CD4-positive, alpha-beta memory T cell (primary cell): ENCODE measurements at regions not wholly inside any gene's neighbourhood (a gene's known extent, or its start where the extent isn't known, plus 50 kb on each side); places are given as distances from the start of the nearest gene placed in this dataset.

Experiments
- CTCF ChIA-PET: fragments of 350-600 bp; sonication (Branson Sonifier 250); formaldehyde crosslinking; loops from one replicate; lab custom pipeline; 2021; ENCODE audit warnings: inconsistent platforms; ENCODE audit not compliant: partially characterized antibody; lab: Charles Lee
- POLR2A ChIA-PET: fragments of 350-600 bp; sonication (Branson Sonifier 250); formaldehyde crosslinking; loops from one replicate; lab custom pipeline; 2021; ENCODE audit not compliant: partially characterized antibody; lab: Charles Lee
- DNase-seq, 5 donors: peaks; one replicate each; pipeline versions ENCODE4 v3.0.0 to v3.0.0-alpha.2; 2020 to 2022; ENCODE audit warnings: mixed read lengths in 1 of 5
- H3K27ac ChIP-seq: one replicate; pipeline ENCODE4 v1.7.0; 2013; ENCODE audit warnings: low read depth, low read length
- H3K27me3 ChIP-seq: 2 replicates; pipeline ENCODE4 v1.7.0; 2013; ENCODE audit warnings: mild to moderate bottlenecking, low read length, moderate library complexity; ENCODE audit not compliant: insufficient read depth
- H3K36me3 ChIP-seq: 2 replicates; pipeline ENCODE4 v1.7.0; 2013; ENCODE audit warnings: mild to moderate bottlenecking, low read length, moderate library complexity; ENCODE audit not compliant: insufficient read depth
- H3K4me1 ChIP-seq: 2 replicates; pipeline ENCODE4 v1.7.0; 2013; ENCODE audit warnings: mild to moderate bottlenecking, low read length, moderate library complexity; ENCODE audit not compliant: insufficient read depth
- H3K4me3 ChIP-seq, 2 donors: one replicate each; pipeline ENCODE4 v1.7.0; 2013; ENCODE audit warnings: low read length in 2 of 2, mild to moderate bottlenecking in 1 of 2
- H3K9me3 ChIP-seq, 2 donors: one replicate each; pipeline ENCODE4 v1.7.0; 2013; ENCODE audit warnings: low read length in 2 of 2, control low read depth in 1 of 2; ENCODE audit not compliant: control insufficient read depth in 1 of 2
- H3K27ac Mint-ChIP-seq, 7 donors: one replicate each; pipeline ENCODE4 v1.8.0; 2020 to 2021; ENCODE audit warnings: mixed read lengths in 7 of 7, mild to moderate bottlenecking in 6 of 7, inconsistent platforms in 3 of 7, moderate library complexity in 3 of 7
- H3K27me3 Mint-ChIP-seq, 2 donors: one replicate each; pipeline ENCODE4 v1.8.0; 2020 to 2021; ENCODE audit warnings: mixed read lengths in 2 of 2
- H3K36me3 Mint-ChIP-seq, 2 donors: one replicate each; pipeline ENCODE4 v1.8.0; 2020 to 2021; ENCODE audit warnings: mixed read lengths in 2 of 2, inconsistent platforms in 1 of 2, mild to moderate bottlenecking in 1 of 2
- H3K4me1 Mint-ChIP-seq, 4 donors: one replicate each; pipeline ENCODE4 v1.8.0; 2020 to 2021; ENCODE audit warnings: mixed read lengths in 4 of 4, mild to moderate bottlenecking in 1 of 4
- H3K4me3 Mint-ChIP-seq, 8 donors: one replicate each; pipeline ENCODE4 v1.8.0; 2020 to 2021; ENCODE audit warnings: mixed read lengths in 8 of 8, mild to moderate bottlenecking in 7 of 8, moderate library complexity in 6 of 8, inconsistent platforms in 3 of 8
- H3K9me3 Mint-ChIP-seq, 8 donors: one replicate each; pipeline ENCODE4 v1.8.0; 2020 to 2021; ENCODE audit warnings: mixed read lengths in 8 of 8, mild to moderate bottlenecking in 5 of 8, inconsistent platforms in 3 of 8, moderate library complexity in 1 of 8
- intact Hi-C: fragments of 100-400 bp; cut with micrococcal nuclease; formaldehyde crosslinking; loops from one replicate; pipeline ENCODE4 v1.15.1; 2023

DNA sequence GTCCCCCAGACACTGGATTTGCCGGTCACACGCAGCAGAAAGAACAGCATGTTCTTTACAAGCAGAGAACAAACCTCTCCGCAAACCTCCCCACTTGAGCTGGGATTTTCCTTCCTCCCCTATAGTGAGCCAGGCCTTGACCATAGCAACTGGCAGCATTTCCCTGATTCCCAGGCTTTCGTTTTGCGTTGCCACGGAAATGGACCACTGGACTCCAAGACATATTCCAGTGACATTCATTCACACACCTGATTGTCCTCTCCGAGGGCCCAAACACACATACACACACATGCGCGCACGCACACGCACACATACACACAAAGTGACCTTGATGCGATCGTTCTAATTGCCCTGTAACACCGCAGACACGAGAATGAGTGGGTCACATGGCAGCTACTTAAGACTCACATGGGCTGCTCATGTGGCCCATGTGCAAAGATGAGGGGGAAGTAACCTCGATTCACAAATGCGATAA, 80.9 kb upstream of the CPEB4 start:
- H3K9me3 Mint-ChIP-seq: peaks cover 0 to 9% (median 4%) of the 10 kb centered on the region in 8 donors
- no peaks in the 10 kb centered on the region for H3K27me3 ChIP-seq
- H3K27ac Mint-ChIP-seq: no peak overlapping the region
- H3K27ac ChIP-seq: no peak overlapping the region
- intact Hi-C loops: no loop called here
- no peak for DNase-seq
- H3K4me3 ChIP-seq: no peak overlapping the region
- peaks cover 0 to 4% of the 10 kb centered on the region in 2 donors for H3K27me3 Mint-ChIP-seq
- H3K4me1 ChIP-seq: no peaks in the 10 kb centered on the region
- H3K9me3 ChIP-seq: no peaks in the 10 kb centered on the region
- no peaks in the 10 kb centered on the region for H3K36me3 Mint-ChIP-seq
- no peaks in the 10 kb centered on the region for H3K36me3 ChIP-seq
- CTCF ChIA-PET: interaction anchor here (0.8 kb wide), 1 partner anchor 26 kb away, joined by 3 read pairs; no protein-coding TSS in a partner anchor
- no peak overlapping the region for H3K4me3 Mint-ChIP-seq
- H3K4me1 Mint-ChIP-seq: peaks cover 0 to 3% (median 0%) of the 10 kb centered on the region in 4 donors
- POLR2A ChIA-PET: no interaction called here

DNA sequence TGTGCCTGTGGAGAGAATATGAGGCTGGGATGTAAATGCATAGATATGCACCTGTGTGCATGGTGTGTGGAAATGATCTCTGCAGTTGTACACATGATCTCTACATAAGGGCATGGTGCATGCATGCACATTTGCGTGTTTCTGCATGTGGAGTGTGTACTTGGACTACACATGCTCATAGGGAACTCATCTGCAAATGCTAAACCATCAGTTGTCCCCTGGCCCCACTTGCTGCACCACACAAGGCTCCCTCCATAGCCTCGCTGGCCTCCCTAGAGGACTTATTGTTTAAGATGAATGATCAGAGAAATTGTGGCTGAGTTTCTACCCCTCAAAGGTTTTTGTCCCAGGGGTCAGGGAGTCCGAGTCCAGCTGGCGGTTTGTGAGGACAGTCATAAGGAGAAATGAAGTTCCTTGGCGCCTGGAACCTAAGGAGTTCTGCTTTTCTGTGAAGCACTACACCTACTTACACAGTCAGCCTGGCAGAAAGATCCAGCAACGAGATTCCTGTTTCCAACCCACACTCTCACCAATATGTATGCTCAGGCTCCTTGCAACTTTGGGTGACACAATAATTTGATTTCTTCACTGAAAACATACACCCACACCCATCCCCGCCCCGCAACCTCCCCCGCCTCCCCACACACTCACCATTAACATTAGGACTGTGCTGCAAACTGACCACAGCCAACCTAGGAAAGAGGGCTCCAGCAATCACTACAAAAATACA, 79.9 kb upstream of the CPEB4 start:
- H3K36me3 ChIP-seq: no peaks in the 10 kb centered on the region
- CTCF ChIA-PET: no interaction called here
- POLR2A ChIA-PET: no interaction called here
- Mint-ChIP-seq H3K36me3 (no peaks in the 10 kb centered on the region), H3K27me3 (peaks cover 0 to 4% of the 10 kb centered on the region in 2 donors), H3K4me1 (peaks cover 0 to 3% (median 0%) of the 10 kb centered on the region in 4 donors), H3K4me3 (no peak overlapping the region), H3K27ac (no peak overlapping the region), H3K9me3 (peaks cover 0 to 9% (median 4%) of the 10 kb centered on the region in 8 donors)
- H3K27ac ChIP-seq: no peak overlapping the region
- intact Hi-C loops: no loop called here
- no peaks in the 10 kb centered on the region for H3K27me3 ChIP-seq
- H3K9me3 ChIP-seq: no peaks in the 10 kb centered on the region
- H3K4me3 ChIP-seq: no peak overlapping the region
- H3K4me1 ChIP-seq: no peaks in the 10 kb centered on the region
- DNase-seq: no peak

DNA sequence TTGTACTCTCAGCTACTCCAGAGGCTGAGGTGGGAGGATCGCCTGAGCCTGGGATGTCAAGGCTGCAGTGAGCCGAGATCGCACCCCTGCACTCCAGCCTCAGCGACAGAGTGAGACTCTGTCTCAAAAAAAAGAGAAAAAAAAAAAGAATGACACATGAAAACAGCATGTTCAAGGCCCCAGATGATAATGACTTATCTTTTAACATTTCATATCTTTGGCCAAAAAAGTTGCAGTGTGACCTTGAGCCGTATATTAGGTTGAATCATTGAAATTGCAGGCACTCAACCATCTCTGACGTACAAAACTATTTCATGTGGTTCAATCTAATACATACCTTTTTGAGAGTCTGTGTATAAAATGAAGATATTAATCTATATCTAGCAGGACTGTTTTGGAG, 79.1 kb upstream of the CPEB4 start:
- POLR2A ChIA-PET: no interaction called here
- Mint-ChIP-seq H3K36me3 (no peaks in the 10 kb centered on the region), H3K27me3 (peaks cover 0 to 2% of the 10 kb centered on the region in 2 donors), H3K4me1 (peaks cover 0 to 3% (median 0%) of the 10 kb centered on the region in 4 donors), H3K4me3 (no peak overlapping the region), H3K9me3 (peaks cover 0 to 9% (median 4%) of the 10 kb centered on the region in 8 donors), H3K27ac (no peak overlapping the region)
- DNase-seq: no peak
- intact Hi-C loops: no loop called here
- CTCF ChIA-PET: no interaction called here
- no peaks in the 10 kb centered on the region for H3K9me3 ChIP-seq
- H3K27me3 ChIP-seq: no peaks in the 10 kb centered on the region
- no peaks in the 10 kb centered on the region for H3K36me3 ChIP-seq
- no peak overlapping the region for H3K4me3 ChIP-seq
- H3K4me1 ChIP-seq: no peaks in the 10 kb centered on the region
- H3K27ac ChIP-seq: no peak overlapping the region

DNA sequence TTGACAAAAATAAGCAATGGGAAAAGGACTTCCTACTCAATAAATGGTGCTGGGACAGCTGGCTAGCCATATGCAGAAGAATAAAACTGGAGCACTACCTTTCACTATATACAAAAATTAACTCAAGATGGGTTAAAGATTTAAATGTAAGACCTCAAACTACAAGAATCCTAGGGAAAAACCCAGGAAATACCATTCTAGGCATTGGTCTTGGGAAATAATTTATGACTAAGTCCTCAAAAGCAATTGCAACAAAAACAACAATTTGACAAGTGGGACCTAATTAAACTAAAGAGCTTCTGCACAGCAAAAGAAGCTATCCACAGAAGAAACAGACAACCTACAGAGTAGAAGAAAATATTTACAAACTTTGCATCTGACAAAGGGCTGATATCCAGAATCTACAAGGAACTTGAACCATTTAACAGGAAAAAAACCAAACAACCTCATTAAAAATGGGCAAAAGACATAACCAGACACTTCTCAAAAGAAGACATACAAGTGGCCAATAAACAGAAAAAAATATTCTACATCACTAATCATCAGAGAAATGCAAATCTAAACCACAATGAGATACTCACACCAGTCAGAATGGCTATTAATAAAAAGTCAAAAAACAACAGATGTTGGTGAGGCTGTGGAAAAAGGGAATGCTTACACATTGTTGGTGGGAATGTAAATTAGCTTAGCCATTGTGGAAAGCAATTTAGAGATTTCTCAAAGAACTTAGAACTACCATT, 75.2 kb upstream of the CPEB4 start:
- intact Hi-C loops: no loop called here
- Mint-ChIP-seq H3K27ac (no peak overlapping the region), H3K36me3 (no peaks in the 10 kb centered on the region), H3K4me3 (no peak overlapping the region), H3K27me3 (peaks cover 0 to 6% of the 10 kb centered on the region in 2 donors), H3K9me3 (peaks cover 0 to 9% (median 4%) of the 10 kb centered on the region in 8 donors), H3K4me1 (peaks cover 0 to 3% (median 0%) of the 10 kb centered on the region in 4 donors)
- Histone ChIP-seq H3K9me3 (no peaks in the 10 kb centered on the region), H3K27ac (no peak overlapping the region), H3K4me1 (no peaks in the 10 kb centered on the region), H3K36me3 (no peaks in the 10 kb centered on the region), H3K4me3 (no peak overlapping the region), H3K27me3 (no peaks in the 10 kb centered on the region)
- DNase-seq: no peak
- POLR2A ChIA-PET: interaction anchor here (1.6 kb wide), 1 partner anchor 75 kb away, joined by 4 read pairs; the partner anchor contains the start of gene CPEB4
- CTCF ChIA-PET: no interaction called here

DNA sequence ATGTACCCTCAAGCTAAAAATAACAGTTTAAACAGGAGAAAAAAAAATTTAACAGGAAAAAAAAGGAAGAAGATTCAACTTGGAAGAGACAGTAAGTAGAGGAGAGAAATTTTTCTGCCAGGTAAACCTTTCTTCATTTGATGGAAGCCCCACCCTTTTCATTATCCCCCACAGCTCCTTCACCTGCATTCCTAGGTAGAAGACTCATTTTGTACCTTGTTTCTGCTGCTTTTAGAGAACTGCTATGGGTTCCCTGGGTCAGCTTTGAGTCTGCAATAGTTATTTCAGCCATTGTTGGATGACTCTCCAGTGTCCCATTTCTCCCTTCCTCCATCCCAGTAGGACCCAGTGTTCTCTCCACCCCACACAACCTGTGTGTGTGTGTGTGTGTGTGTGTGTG, 74.1 kb upstream of the CPEB4 start:
- DNase-seq: no peak
- no peak overlapping the region for H3K27ac ChIP-seq
- Mint-ChIP-seq H3K4me1 (peaks cover 0 to 3% (median 0%) of the 10 kb centered on the region in 4 donors), H3K36me3 (no peaks in the 10 kb centered on the region), H3K4me3 (no peak overlapping the region), H3K27ac (no peak overlapping the region), H3K27me3 (peaks cover 0 to 6% of the 10 kb centered on the region in 2 donors), H3K9me3 (peaks cover 0 to 10% (median 7%) of the 10 kb centered on the region in 8 donors)
- H3K4me3 ChIP-seq: no peak overlapping the region
- no peaks in the 10 kb centered on the region for H3K27me3 ChIP-seq
- no peaks in the 10 kb centered on the region for H3K4me1 ChIP-seq
- H3K36me3 ChIP-seq: no peaks in the 10 kb centered on the region
- H3K9me3 ChIP-seq: no peaks in the 10 kb centered on the region
- CTCF ChIA-PET: no interaction called here
- POLR2A ChIA-PET: interaction anchor here (0.7 to 1.6 kb wide), 2 partner anchors 74 to 83 kb away, joined by 3 to 4 read pairs; partner anchors contain the start of gene CPEB4
- intact Hi-C loops: no loop called here

DNA sequence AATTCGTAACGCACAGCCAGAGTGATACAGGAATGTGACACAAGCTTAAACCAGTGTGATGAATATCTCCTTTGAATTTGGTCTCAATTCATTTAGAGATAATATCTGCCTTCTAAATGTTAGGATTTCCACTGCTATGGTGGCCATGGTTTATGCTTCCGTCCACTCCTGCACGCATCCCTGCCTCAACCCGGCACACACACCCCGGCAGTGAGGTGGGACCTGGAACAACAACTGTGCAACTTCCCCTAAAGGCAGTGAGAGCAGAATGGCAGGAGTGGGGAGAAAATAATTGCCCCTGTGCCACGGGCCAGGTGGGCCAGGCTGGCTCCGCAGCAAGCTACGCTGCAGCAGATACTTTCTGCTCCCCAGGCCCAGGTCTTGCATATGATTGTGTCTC, 72.6 kb upstream of the CPEB4 start:
- no peak overlapping the region for H3K4me3 Mint-ChIP-seq
- ChIA-PET POLR2A (no interaction called here), CTCF (no interaction called here)
- no peaks in the 10 kb centered on the region for H3K36me3 ChIP-seq
- no peaks in the 10 kb centered on the region for H3K36me3 Mint-ChIP-seq
- peak overlapping the region in 1 of 7 donors; percentile 33 for H3K27ac Mint-ChIP-seq
- H3K9me3 Mint-ChIP-seq: peaks cover 0 to 13% (median 10%) of the 10 kb centered on the region in 8 donors
- H3K4me1 Mint-ChIP-seq: peaks cover under 1 to 4% (median under 1%) of the 10 kb centered on the region in 4 donors
- intact Hi-C loops: no loop called here
- peaks cover 0 to 4% of the 10 kb centered on the region in 2 donors for H3K27me3 Mint-ChIP-seq
- no peak overlapping the region for H3K4me3 ChIP-seq
- no peaks in the 10 kb centered on the region for H3K4me1 ChIP-seq
- no peaks in the 10 kb centered on the region for H3K9me3 ChIP-seq
- H3K27me3 ChIP-seq: no peaks in the 10 kb centered on the region
- DNase-seq: no peak
- no peak overlapping the region for H3K27ac ChIP-seq

DNA sequence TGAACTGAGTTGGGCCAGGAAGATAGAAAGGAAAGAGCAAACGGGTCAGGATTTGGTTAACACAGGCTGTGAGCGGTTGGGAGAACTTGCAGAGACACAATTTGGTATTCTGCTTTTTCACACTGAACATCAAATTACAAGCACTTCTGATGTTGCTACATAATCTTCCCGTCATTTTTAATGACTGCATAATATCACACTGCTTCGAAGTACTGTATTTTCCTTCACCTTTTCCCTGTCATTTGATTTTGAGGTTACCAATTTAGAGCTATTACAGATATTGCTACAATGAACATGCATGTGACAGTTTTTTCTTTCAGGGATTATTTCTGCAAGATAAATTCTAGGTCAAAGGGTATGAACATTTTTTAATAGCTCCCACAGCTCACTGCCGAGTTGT, 71.4 kb upstream of the CPEB4 start:
- H3K4me3 ChIP-seq: no peak overlapping the region
- POLR2A ChIA-PET: no interaction called here
- H3K4me1 ChIP-seq: no peaks in the 10 kb centered on the region
- H3K36me3 ChIP-seq: no peaks in the 10 kb centered on the region
- Mint-ChIP-seq H3K36me3 (no peaks in the 10 kb centered on the region), H3K9me3 (peaks cover 0 to 11% (median 9%) of the 10 kb centered on the region in 8 donors), H3K27me3 (peaks cover 0 to 4% of the 10 kb centered on the region in 2 donors), H3K27ac (no peak overlapping the region), H3K4me1 (peaks cover 8 to 15% (median 10%) of the 10 kb centered on the region in 4 donors), H3K4me3 (no peak overlapping the region)
- intact Hi-C loops: no loop called here
- no peaks in the 10 kb centered on the region for H3K27me3 ChIP-seq
- no peak overlapping the region for H3K27ac ChIP-seq
- CTCF ChIA-PET: interaction anchor here (0.5 to 0.6 kb wide), 2 partner anchors 93 to 114 kb away, joined by 3 read pairs; no protein-coding TSS in a partner anchor
- no peaks in the 10 kb centered on the region for H3K9me3 ChIP-seq
- no peak for DNase-seq
